Natural killer cell (primary cell): ENCODE measurements at regions not wholly inside any gene's neighbourhood (a gene's known extent, or its start where the extent isn't known, plus 50 kb on each side); places are given as distances from the start of the nearest gene placed in this dataset.

Experiments used
- ATAC-seq, 3 donors: fragments of 150-1000 bp in 2 of 3; fragments of 200-7000 bp in 1 of 3; cut with Tn5 transposase; 1 replicate in 1 of 3; 2 replicates in 2 of 3; pipeline ENCODE4 v1.10.0; 2021; ENCODE audit warnings: mild to moderate bottlenecking in 2 of 3, moderate library complexity in 2 of 3
- DNase-seq, 2 donors: peaks; one replicate each; pipeline versions ENCODE4 v3.0.0 to v3.0.0-alpha.2; 2013 to 2021; ENCODE audit warnings: mixed read lengths in 1 of 2
- H3K27ac ChIP-seq: one replicate; pipeline ENCODE4 v1.5.1; 2013; ENCODE audit warnings: mild to moderate bottlenecking, low read length
- H3K27me3 ChIP-seq: one replicate; pipeline ENCODE4 v1.6.1; 2013; ENCODE audit warnings: low read length; ENCODE audit not compliant: control insufficient read depth, insufficient read depth
- H3K36me3 ChIP-seq: one replicate; pipeline ENCODE4 v1.6.1; 2013; ENCODE audit warnings: low read length; ENCODE audit not compliant: control insufficient read depth, insufficient read depth
- H3K4me1 ChIP-seq: one replicate; pipeline ENCODE4 v1.6.1; 2013; ENCODE audit warnings: low read length; ENCODE audit not compliant: control insufficient read depth, insufficient read depth
- H3K4me3 ChIP-seq: one replicate; pipeline ENCODE4 v1.5.1; 2013; ENCODE audit warnings: low read length
- H3K9me3 ChIP-seq: one replicate; pipeline ENCODE4 v1.6.1; 2013; ENCODE audit warnings: low read length; ENCODE audit not compliant: control insufficient read depth, insufficient read depth
- H3K27ac Mint-ChIP-seq, 2 donors: one replicate each; pipeline ENCODE4 v1.8.0; 2022; ENCODE audit warnings: mild to moderate bottlenecking in 2 of 2, mixed read lengths in 2 of 2, moderate library complexity in 1 of 2
- H3K27me3 Mint-ChIP-seq, 2 donors: one replicate each; pipeline ENCODE4 v1.8.0; 2022; ENCODE audit warnings: low read depth in 2 of 2, mixed read lengths in 2 of 2
- H3K36me3 Mint-ChIP-seq: one replicate; pipeline ENCODE4 v1.8.0; 2022; ENCODE audit warnings: mixed read lengths
- H3K4me1 Mint-ChIP-seq, 2 donors: one replicate each; pipeline ENCODE4 v1.8.0; 2022; ENCODE audit warnings: mixed read lengths in 2 of 2
- H3K4me3 Mint-ChIP-seq: one replicate; pipeline ENCODE4 v1.8.0; 2022; ENCODE audit warnings: mild to moderate bottlenecking, moderate library complexity, mixed read lengths
- H3K9me3 Mint-ChIP-seq, 2 donors: one replicate each; pipeline ENCODE4 v1.8.0; 2022; ENCODE audit warnings: mixed read lengths in 2 of 2
- CTCF ChIP-seq: fragments of 200-600 bp; IDR thresholded peaks from one replicate; pipeline ENCODE4 v1.8.0; 2022; ENCODE audit warnings: antibody characterized with exemption
- WGBS: methylation state at CpG from one replicate; pipeline ENCODE4 v1.1.7; 2013; ENCODE audit warnings: missing lambda C conversion rate; ENCODE audit not compliant: insufficient coverage; 5-methylcytosine and 5-hydroxymethylcytosine counted together
- intact Hi-C: fragments of 100-400 bp; cut with micrococcal nuclease; formaldehyde crosslinking; loops from one replicate; pipeline ENCODE4 v1.14.2; 2022

- Histone ChIP-seq H3K4me1 (no peaks in the 10 kb centered on the region), H3K27me3 (no peaks in the 10 kb centered on the region), H3K27ac (no peak overlapping the region), H3K4me3 (no peak overlapping the region), H3K9me3 (no peaks in the 10 kb centered on the region), H3K36me3 (no peaks in the 10 kb centered on the region)
- H3K9me3 Mint-ChIP-seq = no peaks in the 10 kb centered on the region
- no peaks in the 10 kb centered on the region for H3K36me3 Mint-ChIP-seq
- intact Hi-C loops = no loop called here
- peaks cover 6 to 25% of the 10 kb centered on the region in 2 donors for H3K27me3 Mint-ChIP-seq
- TF ChIP-seq CTCF = no peak
- H3K27ac Mint-ChIP-seq = no peak overlapping the region
- no peak for ATAC-seq
- no peak overlapping the region for H3K4me3 Mint-ChIP-seq
- no peaks in the 10 kb centered on the region for H3K4me1 Mint-ChIP-seq
- 82% methylated on average over 1 of the region's 1 CpG for WGBS
- DNase-seq = no peak
Observed at GRCh38 chrX:110427076-110427475, 68.4 kb downstream of the RTL9 start.

GRCh38 chrX:110428144-110428543, 69.5 kb downstream of the RTL9 start:
- Mint-ChIP-seq H3K27me3 (peaks cover 6 to 16% of the 10 kb centered on the region in 2 donors), H3K27ac (no peak overlapping the region), H3K9me3 (no peaks in the 10 kb centered on the region), H3K4me1 (no peaks in the 10 kb centered on the region), H3K4me3 (no peak overlapping the region), H3K36me3 (no peaks in the 10 kb centered on the region)
- no peaks in the 10 kb centered on the region for H3K9me3 ChIP-seq
- no peak overlapping the region for H3K27ac ChIP-seq
- no peaks in the 10 kb centered on the region for H3K27me3 ChIP-seq
- no peak for TF ChIP-seq CTCF
- ATAC-seq (no peak), DNase-seq (no peak)
- 71% methylated on average over 3 of the region's 3 CpGs for WGBS
- H3K4me1 ChIP-seq = no peaks in the 10 kb centered on the region
- no peaks in the 10 kb centered on the region for H3K36me3 ChIP-seq
- H3K4me3 ChIP-seq = no peak overlapping the region
- intact Hi-C loops = no loop called here

GRCh38 chrX:110430293-110431076, 71.8 kb downstream of the RTL9 start:
- Mint-ChIP-seq H3K9me3 (no peaks in the 10 kb centered on the region), H3K4me1 (no peaks in the 10 kb centered on the region), H3K27ac (no peak overlapping the region), H3K27me3 (peaks cover 11 to 25% of the 10 kb centered on the region in 2 donors), H3K4me3 (no peak overlapping the region), H3K36me3 (no peaks in the 10 kb centered on the region)
- DNase-seq = no peak
- no peaks in the 10 kb centered on the region for H3K36me3 ChIP-seq
- no peak for ATAC-seq
- H3K27ac ChIP-seq = no peak overlapping the region
- no peak overlapping the region for H3K4me3 ChIP-seq
- intact Hi-C loops = no loop called here
- TF ChIP-seq CTCF = no peak
- WGBS = no CpG with 5 or more reads among the region's 1 CpG
- H3K9me3 ChIP-seq = no peaks in the 10 kb centered on the region
- H3K27me3 ChIP-seq = no peaks in the 10 kb centered on the region
- H3K4me1 ChIP-seq = no peaks in the 10 kb centered on the region
